ENCODE measurements at regions not wholly inside any gene's neighbourhood (a gene's known extent, or its start where the extent isn't known, plus 50 kb on each side); places are given as distances from the start of the nearest gene placed in this dataset.
"Not testable (repeated sequence)": the region's sequence is repeated elsewhere in the genome, so short reads cannot be mapped to it uniquely, and the experiment has no call there.

- no peak for DNase-seq
Observed at GRCh38 chr11:44388828-44389657, 79.1 kb upstream of the ALX4 start.

- DNase-seq: no peak
Observed at GRCh38 chr11:44389963-44390605, 80.1 kb upstream of the ALX4 start.

- DNase-seq: not testable (repeated sequence)
Observed at GRCh38 chr11:44391004-44391403, 81.1 kb upstream of the ALX4 start.

GRCh38 chr11:44396746-44397145 lies 86.8 kb upstream of the ALX4 start:
- not testable (repeated sequence) for DNase-seq

GRCh38 chr11:44397586-44398178 lies 87.7 kb upstream of the ALX4 start:
- no peak for DNase-seq

GRCh38 chr11:44398266-44399030 lies 88.5 kb upstream of the ALX4 start:
- DNase-seq: no peak

- no peak for DNase-seq
Observed at GRCh38 chr11:44399968-44400367, 90.0 kb upstream of the ALX4 start.

GRCh38 chr11:44400431-44400830 lies 90.5 kb upstream of the ALX4 start:
- no peak for DNase-seq

GRCh38 chr11:44402466-44403075 lies 92.6 kb upstream of the ALX4 start:
- DNase-seq: no peak

GRCh38 chr11:44403176-44403575 lies 93.2 kb upstream of the ALX4 start:
- no peak for DNase-seq

- DNase-seq: no peak
Observed at GRCh38 chr11:44403587-44404273, 93.8 kb upstream of the ALX4 start.

- no peak for DNase-seq
Observed at GRCh38 chr11:44404301-44404700, 94.4 kb upstream of the ALX4 start.

- no peak for DNase-seq
Observed at GRCh38 chr11:44404736-44405395, 94.9 kb upstream of the ALX4 start.

- no peak for DNase-seq
Observed at GRCh38 chr11:44407211-44407996, 97.5 kb upstream of the ALX4 start.

GRCh38 chr11:44408141-44408540 lies 98.2 kb upstream of the ALX4 start:
- no peak for DNase-seq

GRCh38 chr11:44408711-44409470 lies 99.0 kb upstream of the ALX4 start:
- no peak for DNase-seq

- no peak for DNase-seq
Observed at GRCh38 chr11:44409558-44410236, 99.8 kb upstream of the ALX4 start.

- DNase-seq: no peak
Observed at GRCh38 chr11:44416776-44417175, 106.8 kb upstream of the ALX4 start.

- DNase-seq: no peak
Observed at GRCh38 chr11:44417731-44418455, 108.0 kb upstream of the ALX4 start.
